ENCODE measurements at regions not wholly inside any gene's neighbourhood (a gene's known extent, or its start where the extent isn't known, plus 50 kb on each side); places are given as distances from the start of the nearest gene placed in this dataset.
"Not testable (repeated sequence)": the region's sequence is repeated elsewhere in the genome, so short reads cannot be mapped to it uniquely, and the experiment has no call there.

DNA sequence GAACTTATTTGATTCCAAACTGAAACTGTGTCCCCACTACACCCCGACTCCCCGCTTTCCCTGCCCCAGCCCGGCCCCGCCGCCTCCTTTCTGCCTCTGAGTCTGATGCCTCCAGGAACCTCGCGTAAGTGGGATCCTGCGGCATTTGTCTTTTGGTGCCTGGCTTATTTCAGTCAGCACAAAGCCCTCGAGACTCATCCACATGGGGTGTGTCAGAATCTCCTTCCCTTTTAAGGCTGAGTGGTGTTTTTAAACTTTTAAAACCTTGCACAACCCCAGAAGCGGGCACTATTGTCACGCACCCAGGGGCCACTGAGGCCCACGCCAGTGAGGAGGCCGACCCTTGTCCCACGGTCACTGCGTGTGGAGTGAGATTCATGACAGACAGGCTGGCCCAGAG is 206.9 kb downstream of the NPIPB11 start:
- not testable (repeated sequence) for DNase-seq (ENCODE audit: low read depth)

DNA sequence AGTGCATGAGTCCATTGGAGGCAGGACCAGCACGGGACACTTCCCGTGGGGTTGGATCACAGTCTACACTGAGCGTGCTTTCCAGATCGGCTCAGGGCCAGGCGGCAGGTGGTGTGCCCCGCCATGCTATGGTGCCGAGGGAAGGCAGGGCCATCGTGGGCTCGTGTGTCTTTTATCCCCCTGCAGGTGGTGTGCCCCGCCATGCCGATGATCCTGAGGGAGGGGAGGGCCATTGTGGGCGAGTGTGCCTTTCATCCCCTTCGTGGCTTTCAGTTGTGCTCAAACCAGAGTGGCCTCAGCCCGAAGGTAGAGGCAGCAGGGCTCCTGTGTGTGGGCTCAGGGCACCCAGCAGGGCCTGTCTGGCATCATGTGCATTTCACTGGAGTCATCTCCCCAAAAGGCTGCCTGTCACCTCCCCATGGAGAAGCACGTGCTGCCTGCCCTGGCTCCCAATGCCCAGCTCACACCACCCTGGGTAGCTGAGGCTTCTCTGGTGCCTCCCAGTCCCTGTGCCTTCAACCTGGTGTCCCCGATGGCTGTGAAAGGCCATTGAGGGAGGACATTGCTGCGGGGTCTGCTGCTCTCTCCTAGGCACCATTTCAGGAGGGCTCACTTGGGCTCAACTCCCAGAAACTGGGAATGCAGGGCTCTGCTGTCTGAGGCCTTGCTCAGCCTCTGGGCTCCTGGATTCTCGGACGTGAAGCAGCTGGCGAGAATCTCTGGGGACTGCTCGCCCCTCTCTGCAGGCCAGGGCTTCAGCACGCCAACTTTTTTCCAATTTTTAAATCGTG is 207.6 kb downstream of the NPIPB11 start:
- DNase-seq (ENCODE audit: low read depth): no peak

DNA sequence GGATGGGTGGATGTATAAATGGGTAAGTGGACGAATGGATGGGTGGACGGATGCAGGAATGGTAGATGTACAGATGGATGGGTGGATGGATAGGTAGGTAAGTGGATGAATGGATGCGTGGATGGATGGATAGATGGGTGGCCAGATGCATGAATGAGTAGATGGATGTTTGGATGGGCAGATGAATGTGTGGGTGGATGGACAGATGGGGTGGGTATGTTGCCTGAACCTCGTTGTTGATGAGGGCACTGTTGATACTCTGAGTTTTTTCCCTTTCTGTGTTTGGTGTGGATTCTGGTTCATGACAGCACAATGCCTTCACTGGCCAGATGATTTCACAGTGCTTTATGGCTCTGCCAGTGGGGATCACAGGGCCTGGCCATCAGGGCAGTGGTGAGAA is 208.3 kb downstream of the NPIPB11 start:
- DNase-seq (ENCODE audit: low read depth): no peak

DNA sequence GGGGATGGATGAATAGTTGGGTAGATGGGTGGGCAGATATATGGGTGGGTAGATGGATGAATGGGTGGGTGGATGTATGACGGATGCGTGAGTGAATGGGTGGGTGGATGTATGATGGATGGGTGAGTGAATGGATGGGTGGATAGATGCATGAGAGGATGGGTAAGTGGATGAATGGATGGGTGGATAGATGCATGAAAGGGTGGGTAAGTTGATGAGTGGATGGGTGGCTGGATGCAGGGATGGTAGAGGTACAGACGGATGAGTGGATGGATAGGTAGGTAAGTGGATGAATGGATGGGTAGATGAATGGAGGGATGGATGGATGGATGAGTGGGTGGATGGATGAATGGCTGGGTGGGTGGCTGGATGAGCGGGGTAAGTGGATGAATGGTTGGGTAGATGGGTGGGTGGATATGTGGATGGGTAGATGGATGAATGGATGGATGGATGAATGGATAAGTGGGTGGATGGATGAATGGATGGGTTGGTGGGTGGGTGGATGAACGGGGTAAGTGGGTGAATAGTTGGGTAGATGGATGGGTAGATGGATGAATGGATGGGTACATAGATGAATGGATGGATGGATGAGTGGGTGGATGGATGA is 208.9 kb downstream of the NPIPB11 start:
- DNase-seq (ENCODE audit: low read depth): not testable (repeated sequence)

DNA sequence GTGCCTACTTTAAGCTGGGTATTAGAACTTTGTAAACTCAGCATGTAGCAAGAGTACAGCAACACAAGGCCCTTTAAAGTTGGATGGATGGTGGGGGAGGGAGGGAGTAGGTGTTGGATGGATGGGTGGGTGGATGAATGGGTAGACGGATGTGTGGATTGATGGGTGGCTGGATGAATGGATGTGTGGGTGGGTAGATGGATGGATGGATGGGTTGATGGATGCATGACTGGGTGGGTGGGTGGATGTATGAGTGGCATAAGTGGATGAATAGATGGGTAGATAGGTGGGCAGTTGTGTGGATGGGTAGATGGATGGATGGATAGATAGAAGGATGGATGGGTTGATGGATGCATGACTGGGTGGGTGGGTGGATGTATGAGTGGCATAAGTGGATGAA is 209.8 kb downstream of the NPIPB11 start:
- not testable (repeated sequence) for DNase-seq (ENCODE audit: low read depth)

DNA sequence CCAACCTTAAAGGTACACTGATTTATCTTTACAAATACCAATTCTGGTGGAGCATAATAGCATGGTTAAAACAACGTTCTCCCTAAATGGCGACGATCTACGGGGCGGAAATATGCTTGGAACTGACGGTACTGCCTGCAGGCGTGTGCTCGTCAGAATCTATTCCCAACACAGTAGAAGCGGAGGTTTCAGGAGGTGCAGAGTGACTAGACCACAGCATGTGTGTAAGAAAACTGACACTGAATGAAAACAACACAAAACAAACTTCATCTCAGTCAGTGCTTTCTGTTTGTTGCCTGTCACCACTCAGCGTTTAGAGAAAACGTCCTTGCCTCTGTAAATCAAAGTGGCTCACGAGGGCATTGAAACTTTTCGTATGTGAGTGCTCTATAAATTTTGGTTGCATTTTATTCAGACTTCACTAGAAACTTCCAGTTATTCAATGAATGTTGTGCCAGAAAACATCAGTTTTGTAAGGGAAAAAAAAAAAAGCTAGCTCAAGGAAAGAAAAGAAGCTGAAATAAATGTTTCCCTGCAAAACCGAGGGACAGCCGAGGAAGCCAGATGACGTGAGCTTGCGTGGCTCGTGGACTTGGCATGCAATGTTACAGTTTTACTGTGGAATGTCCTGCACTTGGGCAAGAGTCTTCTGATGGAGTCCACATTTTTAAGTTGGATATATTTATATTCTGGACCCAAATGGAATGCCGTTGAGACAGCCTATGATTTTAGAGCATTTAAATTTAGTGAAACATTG is 210.4 kb downstream of the LAT start:
- DNase-seq (ENCODE audit: low read depth): not testable (repeated sequence)

DNA sequence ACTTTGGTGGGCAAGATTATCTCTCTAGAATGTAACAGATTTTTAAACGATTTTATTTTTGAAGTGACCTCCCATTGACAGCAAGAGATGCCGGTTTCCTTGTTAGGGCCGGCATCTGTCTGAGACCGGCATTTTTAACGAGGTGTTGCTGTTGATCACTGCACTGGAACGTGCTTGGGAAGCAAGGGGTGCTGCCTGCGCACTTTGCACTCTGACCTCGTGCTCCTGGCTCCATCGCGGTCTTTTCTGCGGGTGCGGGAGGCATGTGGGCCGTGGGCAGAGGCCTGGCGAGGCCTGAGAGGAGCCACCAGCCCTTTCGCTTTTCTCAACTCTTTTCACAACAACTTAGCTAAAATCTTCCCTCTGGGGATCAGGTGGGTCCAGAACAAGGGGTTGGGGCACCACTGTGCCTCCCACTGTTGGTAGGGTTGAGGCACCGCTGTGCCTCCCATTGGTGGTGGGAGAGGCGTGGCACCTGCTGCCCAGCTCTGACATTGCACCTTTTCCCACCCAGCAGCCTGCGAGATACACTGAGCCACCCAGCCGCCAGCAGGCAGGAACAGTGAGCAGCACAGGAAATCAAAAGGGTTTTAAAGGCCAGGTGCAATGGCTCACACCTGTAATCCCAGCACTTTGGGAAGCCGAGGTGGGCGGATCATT is 209.5 kb downstream of the LAT start:
- not testable (repeated sequence) for DNase-seq (ENCODE audit: low read depth)

DNA sequence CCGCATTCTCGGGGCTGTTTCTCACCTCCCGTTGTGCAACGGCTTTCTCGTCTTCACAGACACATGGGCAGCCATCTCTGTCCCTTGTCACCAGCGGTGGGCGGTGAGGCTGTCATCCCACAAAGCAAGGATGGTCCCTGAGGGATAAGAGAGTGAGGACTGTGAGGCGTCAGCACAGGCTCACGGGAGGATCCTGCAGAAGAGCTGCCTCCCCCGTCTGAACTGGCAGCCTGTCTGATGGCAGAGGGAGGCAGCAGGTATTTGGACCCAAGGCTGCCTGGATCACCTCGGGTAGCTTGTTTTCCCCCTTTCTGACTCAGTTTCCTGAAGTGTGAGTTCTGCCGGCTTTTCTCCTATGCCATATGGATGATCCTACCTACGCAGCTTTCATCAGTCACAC is 208.8 kb downstream of the LAT start:
- not testable (repeated sequence) for DNase-seq (ENCODE audit: low read depth)

DNA sequence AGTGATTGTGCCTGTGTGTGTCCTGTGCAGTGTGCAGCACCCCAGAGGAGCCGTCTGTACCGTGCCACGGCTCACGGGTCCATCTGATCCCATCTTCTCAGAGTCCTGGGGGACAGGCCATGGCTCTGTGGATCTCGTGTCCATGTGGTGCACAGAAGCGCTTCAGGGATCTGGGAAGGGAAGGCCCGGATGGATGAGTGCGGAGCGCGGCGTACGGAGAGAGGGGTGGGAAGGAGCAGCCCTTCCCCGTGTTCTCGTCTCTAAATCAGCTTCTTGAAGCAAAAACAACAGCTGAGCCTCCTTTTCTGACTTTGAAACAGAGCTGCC is 208.4 kb downstream of the LAT start:
- not testable (repeated sequence) for DNase-seq (ENCODE audit: low read depth)

DNA sequence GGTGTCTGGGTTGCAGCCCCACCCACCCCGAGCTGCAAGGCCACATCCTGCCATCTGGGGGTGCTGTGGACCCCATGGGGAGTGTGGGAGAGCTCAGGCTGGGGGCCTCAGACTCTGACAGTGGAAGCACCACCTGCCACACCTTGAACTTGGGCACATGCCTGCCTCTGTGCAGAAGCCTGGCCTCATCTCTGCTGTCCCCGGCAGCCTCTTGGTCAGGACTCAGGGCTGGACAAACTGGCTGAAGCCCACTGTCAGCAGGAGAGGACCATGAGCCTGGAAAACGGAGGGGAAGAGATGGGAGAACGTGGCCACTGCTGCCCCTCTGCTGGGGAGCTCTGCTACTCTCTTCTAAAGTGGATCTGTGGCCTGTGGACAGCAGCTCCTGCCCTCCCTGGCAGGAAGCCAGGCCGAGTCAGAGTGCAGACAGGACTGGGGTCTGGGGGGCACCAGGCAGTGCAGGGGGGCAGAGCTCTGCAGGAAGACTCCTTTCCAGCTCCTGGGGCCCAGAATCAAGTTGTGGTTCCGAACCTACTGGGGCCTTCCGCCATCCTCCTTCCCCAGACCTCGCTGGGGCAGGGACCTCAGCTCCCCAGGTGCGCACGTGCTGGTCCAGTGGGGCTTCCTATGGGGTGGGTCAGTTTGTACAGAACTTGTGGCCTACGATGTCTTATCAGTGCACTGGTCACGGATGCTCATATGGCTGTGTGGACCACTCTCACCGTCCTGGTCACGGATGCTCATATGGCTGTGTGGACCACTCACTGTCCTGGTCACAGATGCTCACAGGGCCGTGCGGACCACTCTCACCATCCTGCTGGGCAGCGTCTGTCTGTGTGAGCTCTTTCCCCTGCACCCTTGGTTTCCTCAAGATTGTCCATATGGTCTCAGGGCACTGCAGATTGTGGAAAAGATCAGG is 207.7 kb downstream of the LAT start:
- no peak for DNase-seq (ENCODE audit: low read depth)

DNA sequence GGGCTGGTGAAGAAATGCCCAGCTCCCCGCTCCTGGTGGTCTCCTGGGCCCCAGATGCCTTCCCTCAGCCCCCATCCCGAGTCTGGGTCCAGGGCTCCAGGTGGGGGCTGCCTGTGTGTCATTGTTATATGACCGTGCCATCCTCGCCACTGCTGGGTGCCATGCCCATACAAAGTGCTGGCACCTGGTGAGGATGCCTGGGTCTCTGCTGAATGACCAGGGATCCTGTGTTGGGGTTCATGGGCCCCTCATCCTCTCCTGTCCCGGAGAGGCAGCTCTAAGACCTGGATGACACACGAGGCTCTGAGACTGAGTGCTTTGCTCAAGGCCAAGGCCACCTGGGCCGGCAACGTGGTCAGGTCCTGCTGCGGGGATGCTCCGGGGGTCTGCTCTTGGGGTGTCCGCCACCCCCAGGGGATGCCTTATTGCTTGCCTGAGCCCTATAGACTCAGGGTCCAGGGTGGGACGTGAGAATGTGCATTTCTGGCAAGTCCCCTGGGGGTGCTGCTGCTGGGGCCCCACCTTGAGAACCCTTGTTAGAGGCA is 206.9 kb downstream of the LAT start:
- not testable (repeated sequence) for DNase-seq (ENCODE audit: low read depth)

DNA sequence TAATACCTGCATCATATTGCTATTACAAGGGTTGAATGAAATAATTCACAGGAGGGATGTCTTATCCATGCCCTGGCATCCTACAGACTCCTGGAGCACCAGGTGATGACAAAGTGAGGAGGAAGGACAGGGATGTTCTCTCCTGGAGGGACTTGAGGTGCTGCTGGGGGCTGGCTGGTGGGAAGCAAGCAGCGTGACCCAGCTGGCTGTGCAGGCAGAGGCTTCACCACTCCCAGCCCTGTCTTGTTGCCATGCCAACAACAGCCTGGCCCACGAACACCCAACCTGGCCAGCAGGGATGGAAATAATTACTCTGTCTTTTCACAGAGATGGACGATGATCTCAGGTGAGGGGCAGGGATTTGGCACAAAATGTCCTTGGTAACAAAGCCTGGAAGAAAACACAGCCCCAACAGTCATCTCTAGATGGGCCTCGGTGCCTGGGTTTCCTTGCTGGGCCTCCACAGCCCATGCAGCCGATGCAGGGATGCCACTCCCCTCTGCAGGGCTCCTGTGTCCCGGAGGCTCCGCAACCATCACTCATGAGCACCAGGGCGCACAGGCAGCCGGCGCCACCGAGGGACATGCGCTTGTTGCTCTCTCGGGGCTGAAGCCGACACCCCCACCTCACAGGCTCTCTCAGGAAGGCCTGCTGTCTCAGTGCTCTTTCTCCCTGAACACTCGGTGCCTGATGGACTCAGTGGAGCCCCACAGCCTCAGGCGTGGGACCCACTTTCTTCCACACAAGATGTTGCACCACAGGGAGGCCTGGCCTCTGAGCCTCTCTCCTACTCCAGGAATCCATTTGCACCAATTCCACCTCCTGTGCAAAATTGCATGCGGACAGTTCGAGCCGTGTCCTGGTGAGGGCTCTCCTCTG is 205.9 kb downstream of the LAT start:
- not testable (repeated sequence) for DNase-seq (ENCODE audit: low read depth)

DNA sequence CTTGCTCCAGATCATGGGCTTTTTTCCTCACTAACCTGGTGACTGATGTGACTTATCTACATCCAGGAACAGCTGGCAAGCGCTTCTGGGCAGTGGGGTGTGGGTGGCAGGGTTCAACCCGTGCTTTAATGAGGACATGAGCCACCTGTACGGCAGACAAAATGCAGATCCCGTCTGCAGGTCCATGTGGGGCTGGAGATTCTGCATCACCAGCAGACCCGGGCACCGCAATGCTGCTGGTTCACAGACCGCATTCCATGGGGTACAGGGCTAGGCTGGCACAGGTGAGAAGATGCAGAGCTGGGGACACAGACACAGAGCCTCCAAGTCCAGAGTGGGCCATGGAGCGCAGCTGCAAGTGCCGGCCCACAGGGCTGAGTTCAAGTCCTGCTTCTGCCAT is 204.0 kb downstream of the LAT start:
- not testable (repeated sequence) for DNase-seq (ENCODE audit: low read depth)

DNA sequence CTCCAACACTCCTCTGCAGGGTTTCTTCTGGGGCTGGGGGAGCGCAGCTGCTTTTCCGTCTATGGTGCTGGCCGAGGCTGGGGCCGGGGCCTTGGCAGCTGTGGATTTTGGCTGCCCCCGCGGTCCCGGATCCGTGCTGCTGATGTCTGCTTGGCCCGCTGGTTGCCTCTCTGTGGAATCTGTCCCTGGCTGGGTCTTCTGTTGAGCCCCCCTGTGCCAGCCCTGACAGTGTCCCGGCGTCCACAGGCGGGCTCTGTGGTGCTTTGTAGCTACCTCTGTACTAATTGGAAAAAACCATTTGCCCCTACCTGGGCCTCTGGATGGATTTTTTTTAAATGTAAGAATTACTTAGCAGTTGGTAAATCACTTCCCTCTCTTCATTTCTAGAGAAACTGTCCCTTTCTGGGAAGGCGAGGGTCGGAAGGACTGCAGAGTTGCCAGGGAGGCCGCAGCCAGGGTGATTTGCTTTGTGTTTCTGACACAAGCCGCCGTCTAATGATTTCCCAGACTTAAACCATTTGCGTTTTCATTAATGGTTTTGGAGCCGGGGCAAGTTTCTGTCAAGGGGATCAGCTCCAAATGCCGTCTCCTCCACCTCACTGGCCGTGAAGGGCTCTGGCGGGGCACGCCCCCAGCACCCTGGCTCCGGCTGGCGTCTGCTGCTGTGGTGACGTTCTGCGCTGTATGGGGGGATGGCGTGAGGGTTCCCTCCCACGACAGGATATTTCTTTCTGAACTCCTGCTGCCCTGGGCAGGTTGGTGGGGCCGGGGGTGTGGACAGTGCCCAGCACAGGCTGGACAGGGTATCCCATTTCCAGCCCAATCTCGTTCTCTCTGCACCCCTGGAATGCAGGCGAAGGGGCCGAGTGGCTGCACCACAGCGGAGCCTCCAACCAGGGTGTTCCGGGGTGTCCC is 201.7 kb downstream of the LAT start:
- DNase-seq (ENCODE audit: low read depth): not testable (repeated sequence)

DNA sequence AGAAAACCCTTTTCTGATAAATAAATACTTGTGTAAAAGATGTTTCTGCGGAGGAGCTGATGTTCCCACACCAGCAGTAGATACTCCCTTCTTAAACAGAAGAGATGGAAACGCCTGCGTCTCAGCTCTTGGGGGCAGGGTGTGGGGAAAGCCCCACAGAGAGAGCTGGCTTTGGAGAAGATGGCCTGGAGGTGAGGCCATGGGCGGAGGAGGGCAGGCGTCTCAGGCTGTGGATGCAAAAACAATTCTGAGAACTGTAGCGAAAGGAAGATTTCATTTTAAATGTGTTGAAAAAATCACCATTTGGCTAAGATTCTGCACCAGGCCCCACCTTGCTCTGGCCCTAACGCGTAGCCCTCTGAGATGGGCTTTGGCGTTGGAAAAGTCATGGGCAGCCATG is 201.0 kb downstream of the LAT start:
- not testable (repeated sequence) for DNase-seq (ENCODE audit: low read depth)

DNA sequence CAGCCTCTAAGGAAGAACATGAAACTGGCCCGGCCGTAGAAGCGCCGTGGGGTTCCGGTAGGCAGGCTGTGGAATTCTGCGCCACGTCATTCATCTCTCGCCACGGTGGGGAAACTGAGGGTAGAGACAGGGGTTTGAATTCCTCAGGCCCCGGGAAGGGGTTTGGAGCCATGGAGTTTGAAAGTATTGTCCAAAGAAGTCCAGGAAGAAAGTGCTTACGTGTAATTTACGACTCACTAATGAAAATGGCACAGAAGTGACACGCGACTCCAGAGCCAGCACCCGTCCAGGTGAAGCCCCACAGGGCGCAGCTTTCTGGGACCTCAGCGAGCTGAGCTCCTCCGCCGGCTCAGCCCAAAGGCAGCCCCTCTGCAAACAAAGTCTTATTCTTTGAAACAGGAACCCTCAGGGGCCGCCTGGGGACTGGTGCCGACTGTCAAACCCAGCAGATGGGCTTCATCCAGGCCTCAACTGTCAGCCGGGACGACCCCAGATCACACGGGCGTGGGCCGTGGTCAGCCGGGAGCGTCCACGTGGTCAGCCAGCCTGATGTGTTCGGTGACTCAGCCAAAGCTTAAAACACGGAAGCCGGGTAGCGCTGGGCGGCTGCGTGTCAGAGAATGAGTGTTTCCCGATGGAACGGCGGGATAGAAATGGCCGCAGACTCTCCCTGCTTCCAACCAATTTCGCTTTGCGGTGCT is 200.0 kb downstream of the LAT start:
- not testable (repeated sequence) for DNase-seq (ENCODE audit: low read depth)

DNA sequence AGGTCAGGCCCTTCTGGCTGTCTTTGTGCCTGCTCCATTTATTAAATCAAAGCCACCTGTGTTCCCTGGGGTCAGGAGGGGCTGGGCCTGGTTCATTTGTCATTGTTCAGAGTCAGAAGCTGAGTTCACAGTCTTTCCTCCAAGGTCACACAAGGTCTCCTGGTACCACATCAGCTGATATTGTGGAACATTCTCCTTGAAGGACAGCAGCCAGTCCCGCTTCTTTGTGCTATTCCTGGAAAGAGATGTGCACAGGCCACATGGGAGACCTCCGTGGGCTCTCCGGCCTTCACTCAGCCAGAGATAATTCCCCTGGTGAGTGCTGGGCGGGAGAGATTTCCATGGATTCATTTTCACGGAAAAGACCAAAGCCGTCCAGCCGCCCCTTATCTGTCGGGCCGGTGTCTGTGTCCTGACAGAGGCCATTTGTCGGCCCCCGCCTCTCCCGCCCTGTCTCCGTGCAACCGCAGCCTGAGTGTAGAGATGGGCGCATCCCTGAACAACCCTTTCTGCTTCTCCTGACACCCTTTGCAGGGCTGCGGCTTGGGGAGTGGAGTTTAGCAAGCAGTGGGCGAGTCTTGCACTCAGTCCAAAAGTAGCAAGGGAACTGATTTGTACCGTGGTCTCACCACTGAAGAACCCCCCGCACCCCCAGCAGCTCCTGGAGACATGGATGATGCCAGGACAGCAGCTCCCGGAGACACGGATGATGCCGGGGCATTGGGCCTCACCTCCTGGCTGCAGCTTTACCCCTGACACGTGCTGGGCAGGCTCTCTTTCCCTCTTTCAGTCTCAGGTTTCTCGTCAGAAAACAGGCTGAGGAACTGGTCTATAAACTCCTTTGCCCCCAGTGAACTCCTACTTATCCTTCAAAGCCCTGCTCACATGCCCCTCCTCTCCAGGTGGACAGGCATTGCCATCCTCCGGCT is 198.4 kb downstream of the LAT start:
- not testable (repeated sequence) for DNase-seq (ENCODE audit: low read depth)
